CD4-positive, alpha-beta memory T cell (primary cell): ENCODE measurements at regions not wholly inside any gene's neighbourhood (a gene's known extent, or its start where the extent isn't known, plus 50 kb on each side); places are given as distances from the start of the nearest gene placed in this dataset.

Experiments
- CTCF ChIA-PET: fragments of 350-600 bp; sonication (Branson Sonifier 250); formaldehyde crosslinking; loops from one replicate; lab custom pipeline; 2021; ENCODE audit warnings: inconsistent platforms; ENCODE audit not compliant: partially characterized antibody; lab: Charles Lee
- POLR2A ChIA-PET: fragments of 350-600 bp; sonication (Branson Sonifier 250); formaldehyde crosslinking; loops from one replicate; lab custom pipeline; 2021; ENCODE audit not compliant: partially characterized antibody; lab: Charles Lee
- DNase-seq, 5 donors: peaks; one replicate each; pipeline versions ENCODE4 v3.0.0 to v3.0.0-alpha.2; 2020 to 2022; ENCODE audit warnings: mixed read lengths in 1 of 5
- H3K27ac ChIP-seq: one replicate; pipeline ENCODE4 v1.7.0; 2013; ENCODE audit warnings: low read depth, low read length
- H3K27me3 ChIP-seq: 2 replicates; pipeline ENCODE4 v1.7.0; 2013; ENCODE audit warnings: mild to moderate bottlenecking, low read length, moderate library complexity; ENCODE audit not compliant: insufficient read depth
- H3K36me3 ChIP-seq: 2 replicates; pipeline ENCODE4 v1.7.0; 2013; ENCODE audit warnings: mild to moderate bottlenecking, low read length, moderate library complexity; ENCODE audit not compliant: insufficient read depth
- H3K4me1 ChIP-seq: 2 replicates; pipeline ENCODE4 v1.7.0; 2013; ENCODE audit warnings: mild to moderate bottlenecking, low read length, moderate library complexity; ENCODE audit not compliant: insufficient read depth
- H3K4me3 ChIP-seq, 2 donors: one replicate each; pipeline ENCODE4 v1.7.0; 2013; ENCODE audit warnings: low read length in 2 of 2, mild to moderate bottlenecking in 1 of 2
- H3K9me3 ChIP-seq, 2 donors: one replicate each; pipeline ENCODE4 v1.7.0; 2013; ENCODE audit warnings: low read length in 2 of 2, control low read depth in 1 of 2; ENCODE audit not compliant: control insufficient read depth in 1 of 2
- H3K27ac Mint-ChIP-seq, 7 donors: one replicate each; pipeline ENCODE4 v1.8.0; 2020 to 2021; ENCODE audit warnings: mixed read lengths in 7 of 7, mild to moderate bottlenecking in 6 of 7, inconsistent platforms in 3 of 7, moderate library complexity in 3 of 7
- H3K27me3 Mint-ChIP-seq, 2 donors: one replicate each; pipeline ENCODE4 v1.8.0; 2020 to 2021; ENCODE audit warnings: mixed read lengths in 2 of 2
- H3K36me3 Mint-ChIP-seq, 2 donors: one replicate each; pipeline ENCODE4 v1.8.0; 2020 to 2021; ENCODE audit warnings: mixed read lengths in 2 of 2, inconsistent platforms in 1 of 2, mild to moderate bottlenecking in 1 of 2
- H3K4me1 Mint-ChIP-seq, 4 donors: one replicate each; pipeline ENCODE4 v1.8.0; 2020 to 2021; ENCODE audit warnings: mixed read lengths in 4 of 4, mild to moderate bottlenecking in 1 of 4
- H3K4me3 Mint-ChIP-seq, 8 donors: one replicate each; pipeline ENCODE4 v1.8.0; 2020 to 2021; ENCODE audit warnings: mixed read lengths in 8 of 8, mild to moderate bottlenecking in 7 of 8, moderate library complexity in 6 of 8, inconsistent platforms in 3 of 8
- H3K9me3 Mint-ChIP-seq, 8 donors: one replicate each; pipeline ENCODE4 v1.8.0; 2020 to 2021; ENCODE audit warnings: mixed read lengths in 8 of 8, mild to moderate bottlenecking in 5 of 8, inconsistent platforms in 3 of 8, moderate library complexity in 1 of 8
- intact Hi-C: fragments of 100-400 bp; cut with micrococcal nuclease; formaldehyde crosslinking; loops from one replicate; pipeline ENCODE4 v1.15.1; 2023

GRCh38 chr6:105578179-105578707, 175.4 kb upstream of the PREP start:
- H3K36me3 Mint-ChIP-seq: no peaks in the 10 kb centered on the region
- H3K27me3 ChIP-seq: no peaks in the 10 kb centered on the region
- H3K9me3 Mint-ChIP-seq: peaks cover 0 to 2% (median 0%) of the 10 kb centered on the region in 8 donors
- no peak for DNase-seq
- ChIA-PET POLR2A (no interaction called here), CTCF (interaction anchor here (1.1 kb wide), 1 partner anchor 8 kb away, joined by 3 read pairs; no protein-coding TSS in a partner anchor)
- intact Hi-C loops: no loop called here
- H3K27ac ChIP-seq: no peak overlapping the region
- no peak overlapping the region for H3K27ac Mint-ChIP-seq
- no peak overlapping the region for H3K4me3 ChIP-seq
- peaks cover 4 to 5% of the 10 kb centered on the region in 2 donors for H3K27me3 Mint-ChIP-seq
- H3K4me1 ChIP-seq: no peaks in the 10 kb centered on the region
- H3K4me1 Mint-ChIP-seq: peaks cover 0 to 4% (median 2%) of the 10 kb centered on the region in 4 donors
- H3K36me3 ChIP-seq: no peaks in the 10 kb centered on the region
- H3K4me3 Mint-ChIP-seq: no peak overlapping the region
- H3K9me3 ChIP-seq: no peaks in the 10 kb centered on the region

DNA sequence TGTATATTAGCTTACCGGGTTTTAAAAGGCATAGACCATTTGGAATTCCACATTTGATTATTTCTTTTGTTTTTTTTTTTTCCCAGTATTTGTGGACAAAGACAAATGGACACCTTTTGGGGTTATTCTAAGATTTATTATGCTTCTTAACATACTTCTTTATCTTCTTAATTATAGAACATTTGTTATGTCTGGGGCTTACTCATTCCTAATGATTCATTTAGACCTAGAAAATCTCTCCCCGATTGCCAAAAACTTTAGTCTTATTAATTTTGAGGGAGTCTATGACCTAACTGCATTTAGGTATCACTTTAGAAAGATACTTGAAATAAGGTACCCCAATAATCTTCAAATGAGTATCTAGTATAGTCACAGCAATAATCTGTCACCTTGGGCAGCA, 170.7 kb upstream of the PREP start:
- H3K27ac ChIP-seq: no peak overlapping the region
- CTCF ChIA-PET: no interaction called here
- no peak overlapping the region for H3K27ac Mint-ChIP-seq

GRCh38 chr6:105573138-105573537, 170.3 kb upstream of the PREP start:
- H3K27ac ChIP-seq: no peak overlapping the region
- no peak overlapping the region for H3K4me3 ChIP-seq
- no peaks in the 10 kb centered on the region for H3K4me1 ChIP-seq
- Mint-ChIP-seq H3K9me3 (peaks cover 0 to 2% (median 0%) of the 10 kb centered on the region in 8 donors), H3K4me3 (no peak overlapping the region), H3K27ac (no peak overlapping the region), H3K4me1 (no peaks in the 10 kb centered on the region), H3K27me3 (peaks cover 0 to 2% of the 10 kb centered on the region in 2 donors), H3K36me3 (no peaks in the 10 kb centered on the region)
- ChIA-PET POLR2A (no interaction called here), CTCF (no interaction called here)
- no peaks in the 10 kb centered on the region for H3K27me3 ChIP-seq
- H3K9me3 ChIP-seq: no peaks in the 10 kb centered on the region
- intact Hi-C loops: no loop called here
- no peaks in the 10 kb centered on the region for H3K36me3 ChIP-seq
- no peak for DNase-seq

More for the DNA sequence above, 170.7 kb upstream of the PREP start:
- Mint-ChIP-seq H3K9me3 (peaks cover 0 to 2% (median 0%) of the 10 kb centered on the region in 8 donors), H3K27me3 (peaks cover 0 to 2% of the 10 kb centered on the region in 2 donors), H3K36me3 (no peaks in the 10 kb centered on the region), H3K4me1 (peaks cover 0 to 4% (median under 1%) of the 10 kb centered on the region in 4 donors), H3K4me3 (no peak overlapping the region)
- Histone ChIP-seq H3K27me3 (no peaks in the 10 kb centered on the region), H3K4me1 (no peaks in the 10 kb centered on the region), H3K36me3 (no peaks in the 10 kb centered on the region), H3K9me3 (no peaks in the 10 kb centered on the region), H3K4me3 (no peak overlapping the region)
- POLR2A ChIA-PET: no interaction called here
- no peak for DNase-seq
- intact Hi-C loops: no loop called here

GRCh38 chr6:105570416-105570815, 167.5 kb upstream of the PREP start:
- Mint-ChIP-seq H3K27ac (no peak overlapping the region), H3K4me3 (no peak overlapping the region), H3K4me1 (no peaks in the 10 kb centered on the region), H3K27me3 (peaks cover 0 to 3% of the 10 kb centered on the region in 2 donors), H3K36me3 (no peaks in the 10 kb centered on the region), H3K9me3 (no peaks in the 10 kb centered on the region)
- Histone ChIP-seq H3K36me3 (no peaks in the 10 kb centered on the region), H3K4me3 (no peak overlapping the region), H3K27ac (no peak overlapping the region), H3K9me3 (no peaks in the 10 kb centered on the region), H3K27me3 (no peaks in the 10 kb centered on the region), H3K4me1 (no peaks in the 10 kb centered on the region)
- no peak for DNase-seq
- intact Hi-C loops: no loop called here
- POLR2A ChIA-PET: interaction anchor here (1.3 kb wide), 1 partner anchor 17 kb away, joined by 3 read pairs; no protein-coding TSS in a partner anchor
- CTCF ChIA-PET: no interaction called here

GRCh38 chr6:105569706-105570105, 166.8 kb upstream of the PREP start:
- Mint-ChIP-seq H3K4me1 (no peaks in the 10 kb centered on the region), H3K9me3 (no peaks in the 10 kb centered on the region), H3K27ac (no peak overlapping the region), H3K27me3 (peaks cover 0 to 3% of the 10 kb centered on the region in 2 donors), H3K36me3 (no peaks in the 10 kb centered on the region), H3K4me3 (no peak overlapping the region)
- H3K4me1 ChIP-seq: no peaks in the 10 kb centered on the region
- no peaks in the 10 kb centered on the region for H3K36me3 ChIP-seq
- H3K4me3 ChIP-seq: no peak overlapping the region
- H3K9me3 ChIP-seq: no peaks in the 10 kb centered on the region
- ChIA-PET POLR2A (interaction anchor here (1.3 kb wide), 1 partner anchor 17 kb away, joined by 3 read pairs; no protein-coding TSS in a partner anchor), CTCF (no interaction called here)
- no peak for DNase-seq
- intact Hi-C loops: no loop called here
- H3K27me3 ChIP-seq: no peaks in the 10 kb centered on the region
- no peak overlapping the region for H3K27ac ChIP-seq

GRCh38 chr6:105568751-105569150, 165.9 kb upstream of the PREP start:
- intact Hi-C loops: no loop called here
- Mint-ChIP-seq H3K4me3 (no peak overlapping the region), H3K27ac (no peak overlapping the region), H3K27me3 (peaks cover 0 to 3% of the 10 kb centered on the region in 2 donors), H3K36me3 (no peaks in the 10 kb centered on the region), H3K9me3 (no peaks in the 10 kb centered on the region), H3K4me1 (no peaks in the 10 kb centered on the region)
- no peaks in the 10 kb centered on the region for H3K36me3 ChIP-seq
- no peak overlapping the region for H3K27ac ChIP-seq
- H3K9me3 ChIP-seq: no peaks in the 10 kb centered on the region
- H3K27me3 ChIP-seq: no peaks in the 10 kb centered on the region
- no peaks in the 10 kb centered on the region for H3K4me1 ChIP-seq
- ChIA-PET CTCF (no interaction called here), POLR2A (no interaction called here)
- DNase-seq: no peak
- H3K4me3 ChIP-seq: no peak overlapping the region

DNA sequence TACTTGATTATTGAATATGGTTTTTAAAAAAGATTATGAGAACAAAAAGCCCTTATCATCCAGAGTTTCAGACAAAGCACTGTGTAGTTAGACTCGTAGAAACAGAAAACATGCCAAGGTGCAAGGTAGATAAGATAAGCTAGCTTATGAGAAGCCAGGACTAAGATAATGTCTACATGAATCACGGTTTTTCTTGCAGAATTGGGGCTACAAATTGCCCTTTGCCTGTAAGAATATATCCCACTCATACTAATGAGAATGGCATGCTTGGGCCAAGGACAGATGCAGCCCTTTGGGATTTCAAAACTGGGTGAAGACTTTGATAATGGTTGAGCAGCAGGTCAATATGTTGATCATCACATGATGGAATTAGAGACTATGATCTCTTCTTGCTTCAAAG, 165.3 kb upstream of the PREP start:
- Histone ChIP-seq H3K27me3 (no peaks in the 10 kb centered on the region), H3K27ac (no peak overlapping the region), H3K9me3 (no peaks in the 10 kb centered on the region), H3K4me3 (no peak overlapping the region), H3K36me3 (no peaks in the 10 kb centered on the region), H3K4me1 (no peaks in the 10 kb centered on the region)
- Mint-ChIP-seq H3K36me3 (no peaks in the 10 kb centered on the region), H3K9me3 (peaks cover 0 to under 1% (median 0%) of the 10 kb centered on the region in 8 donors), H3K4me3 (no peak overlapping the region), H3K27ac (no peak overlapping the region), H3K27me3 (peaks cover 0 to 3% of the 10 kb centered on the region in 2 donors), H3K4me1 (no peaks in the 10 kb centered on the region)
- CTCF ChIA-PET: no interaction called here
- DNase-seq: no peak
- intact Hi-C loops: no loop called here
- POLR2A ChIA-PET: no interaction called here
